ENCODE measurements at regions not wholly inside any gene's neighbourhood (a gene's known extent, or its start where the extent isn't known, plus 50 kb on each side); places are given as distances from the start of the nearest gene placed in this dataset.

DNA sequence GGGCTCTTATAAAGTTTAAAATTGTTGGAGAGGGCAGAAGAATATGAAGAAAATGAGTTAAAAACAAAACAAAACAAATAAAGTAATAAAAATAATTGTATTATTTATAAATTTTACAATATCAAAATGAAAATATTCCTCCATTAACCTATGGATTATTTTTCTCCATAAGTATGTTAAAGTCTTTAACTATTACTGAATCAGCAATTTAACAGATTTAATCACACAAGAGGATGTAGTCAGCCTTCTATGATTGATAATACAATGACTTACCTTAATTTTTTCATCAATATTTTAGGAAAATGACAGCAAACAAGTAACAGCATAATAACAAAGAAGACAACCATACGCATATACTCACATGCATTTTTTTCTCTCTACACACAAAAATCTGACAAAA lies 1195.3 kb upstream of the NUDT12 start (continued):
- TF ChIP-seq, protein P1, sequence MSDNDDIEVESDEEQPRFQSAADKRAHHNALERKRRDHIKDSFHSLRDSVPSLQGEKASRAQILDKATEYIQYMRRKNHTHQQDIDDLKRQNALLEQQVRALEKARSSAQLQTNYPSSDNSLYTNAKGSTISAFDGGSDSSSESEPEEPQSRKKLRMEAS (IDR thresholded peaks at IDR 0.05; ENCODE audit: low read depth): no peak
- no peak for TF ChIP-seq RAD21 (IDR thresholded peaks at IDR 0.05; ENCODE audit: low read length)
- no peak for TF ChIP-seq YY1 (IDR thresholded peaks at IDR 0.05; ENCODE audit: low read depth)
- no peak for TF ChIP-seq IRF3 (IDR thresholded peaks at IDR 0.05; ENCODE audit: low read depth, low read length)
- no peak for TF ChIP-seq FOSL2 (IDR thresholded peaks at IDR 0.05; ENCODE audit: borderline replicate concordance, low read depth)
- TF ChIP-seq EP300 (IDR thresholded peaks at IDR 0.05; ENCODE audit: borderline replicate concordance in 1 of 2, low read depth in 1 of 2, low read length in 1 of 2): no peak
- TF ChIP-seq GABPA (IDR thresholded peaks at IDR 0.05; ENCODE audit: low read depth): no peak
- TF ChIP-seq MEF2A (IDR thresholded peaks at IDR 0.05; ENCODE audit: borderline replicate concordance, low read depth): no peak
- no peak for TF ChIP-seq TAF1 (IDR thresholded peaks at IDR 0.05; ENCODE audit: borderline replicate concordance, low read depth, low read length)

DNA sequence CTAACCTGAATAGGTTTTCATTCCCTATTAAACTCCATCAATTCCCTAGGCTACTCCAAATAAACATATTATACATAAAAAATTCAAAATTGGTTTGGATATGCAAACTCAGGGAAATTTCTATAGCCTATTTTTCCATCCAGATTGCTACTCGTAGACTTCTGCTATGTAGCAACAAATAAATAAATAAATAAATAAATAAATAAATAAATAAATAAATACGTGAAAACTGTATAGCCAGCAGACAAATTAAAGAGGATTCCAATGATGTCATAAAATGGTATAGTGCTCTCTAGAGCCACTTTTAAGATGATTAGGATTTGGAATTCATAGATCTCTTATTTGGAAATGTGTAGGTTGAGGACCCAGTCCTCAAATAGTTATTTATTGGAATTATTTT lies 1193.2 kb upstream of the NUDT12 start:
- H3K36me3 ChIP-seq (replicated peaks in 1 of 2; ENCODE audit: control insufficient read depth in 1 of 2, insufficient read depth in 2 of 2, low read length in 1 of 2): no peaks in the 10 kb centered on the region
- 67% methylated on average over 2 of the region's 2 CpGs for WGBS (ENCODE audit: low lambda C conversion rate)
- no peak overlapping the region for H3K27ac ChIP-seq (ENCODE audit: low read depth in 2 of 2, low read length in 1 of 2)
- no peaks in the 10 kb centered on the region; a peak in 1 of 4 replicates for H3K4me1 ChIP-seq (ENCODE audit: control insufficient read depth in 1 of 2, insufficient read depth in 2 of 2, low read depth in 1 of 2, low read length in 1 of 2)
- H3K4me2 ChIP-seq: no peak overlapping the region
- no peaks in the 10 kb centered on the region for H3K9me2 ChIP-seq
- CTCF ChIA-PET: no interaction called here
- no peaks in the 10 kb centered on the region for H3K27me3 ChIP-seq (ENCODE audit: insufficient read depth)
- no peak overlapping the region for H2AFZ ChIP-seq (ENCODE audit: low read depth)
- DNase-seq: no peak
- no peaks in the 10 kb centered on the region for H4K20me1 ChIP-seq (ENCODE audit: insufficient read depth)
- POLR2A ChIA-PET: no interaction called here
- no peak overlapping the region for H3K4me3 ChIP-seq (ENCODE audit: low read depth in 2 of 2, low read length in 1 of 2)
- H3K79me2 ChIP-seq (ENCODE audit: insufficient read depth): no peaks in the 10 kb centered on the region
- H3K9ac ChIP-seq: no peak overlapping the region
- H3F3A ChIP-seq (replicated peaks; ENCODE audit: insufficient read depth): no peaks in the 10 kb centered on the region
- no peaks in the 10 kb centered on the region for H3K9me3 ChIP-seq
- TF ChIP-seq, protein P1 (IDR thresholded peaks at IDR 0.05; ENCODE audit: low read depth): no peak
- TF ChIP-seq RXRA (IDR thresholded peaks at IDR 0.05; ENCODE audit: borderline replicate concordance, low read depth) (no peak), GATA2 (CRISPR knock-in tag; IDR thresholded peaks at IDR 0.05) (no peak), NFIC (IDR thresholded peaks at IDR 0.05; ENCODE audit: borderline replicate concordance) (no peak), FOXJ3 (CRISPR knock-in tag; IDR thresholded peaks at IDR 0.05) (no peak), EZH2phosphoT487 (IDR thresholded peaks at IDR 0.05; ENCODE audit: borderline replicate concordance, low read depth) (no peak), USF1 (IDR thresholded peaks at IDR 0.05; ENCODE audit: borderline replicate concordance, low read depth) (no peak), TAF1 (IDR thresholded peaks at IDR 0.05; ENCODE audit: borderline replicate concordance, low read depth, low read length) (no peak), NRF1 (IDR thresholded peaks at IDR 0.05; ENCODE audit: low read depth, low read length) (no peak), CTCF (IDR thresholded peaks at IDR 0.05) (no peak), SMC3 (IDR thresholded peaks at IDR 0.05; ENCODE audit: low read depth, low read length) (no peak), POLR2AphosphoS5 (IDR thresholded peaks at IDR 0.05; ENCODE audit: low read depth, low read length) (no peak), IRF3 (IDR thresholded peaks at IDR 0.05; ENCODE audit: low read depth, low read length) (no peak), ELF1 (IDR thresholded peaks at IDR 0.05) (no peak)
- TF ChIP-seq, protein P2, sequence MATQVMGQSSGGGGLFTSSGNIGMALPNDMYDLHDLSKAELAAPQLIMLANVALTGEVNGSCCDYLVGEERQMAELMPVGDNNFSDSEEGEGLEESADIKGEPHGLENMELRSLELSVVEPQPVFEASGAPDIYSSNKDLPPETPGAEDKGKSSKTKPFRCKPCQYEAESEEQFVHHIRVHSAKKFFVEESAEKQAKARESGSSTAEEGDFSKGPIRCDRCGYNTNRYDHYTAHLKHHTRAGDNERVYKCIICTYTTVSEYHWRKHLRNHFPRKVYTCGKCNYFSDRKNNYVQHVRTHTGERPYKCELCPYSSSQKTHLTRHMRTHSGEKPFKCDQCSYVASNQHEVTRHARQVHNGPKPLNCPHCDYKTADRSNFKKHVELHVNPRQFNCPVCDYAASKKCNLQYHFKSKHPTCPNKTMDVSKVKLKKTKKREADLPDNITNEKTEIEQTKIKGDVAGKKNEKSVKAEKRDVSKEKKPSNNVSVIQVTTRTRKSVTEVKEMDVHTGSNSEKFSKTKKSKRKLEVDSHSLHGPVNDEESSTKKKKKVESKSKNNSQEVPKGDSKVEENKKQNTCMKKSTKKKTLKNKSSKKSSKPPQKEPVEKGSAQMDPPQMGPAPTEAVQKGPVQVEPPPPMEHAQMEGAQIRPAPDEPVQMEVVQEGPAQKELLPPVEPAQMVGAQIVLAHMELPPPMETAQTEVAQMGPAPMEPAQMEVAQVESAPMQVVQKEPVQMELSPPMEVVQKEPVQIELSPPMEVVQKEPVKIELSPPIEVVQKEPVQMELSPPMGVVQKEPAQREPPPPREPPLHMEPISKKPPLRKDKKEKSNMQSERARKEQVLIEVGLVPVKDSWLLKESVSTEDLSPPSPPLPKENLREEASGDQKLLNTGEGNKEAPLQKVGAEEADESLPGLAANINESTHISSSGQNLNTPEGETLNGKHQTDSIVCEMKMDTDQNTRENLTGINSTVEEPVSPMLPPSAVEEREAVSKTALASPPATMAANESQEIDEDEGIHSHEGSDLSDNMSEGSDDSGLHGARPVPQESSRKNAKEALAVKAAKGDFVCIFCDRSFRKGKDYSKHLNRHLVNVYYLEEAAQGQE (IDR thresholded peaks at IDR 0.05; ENCODE audit: low read depth, low read length): no peak
- TF ChIP-seq, protein P3, sequence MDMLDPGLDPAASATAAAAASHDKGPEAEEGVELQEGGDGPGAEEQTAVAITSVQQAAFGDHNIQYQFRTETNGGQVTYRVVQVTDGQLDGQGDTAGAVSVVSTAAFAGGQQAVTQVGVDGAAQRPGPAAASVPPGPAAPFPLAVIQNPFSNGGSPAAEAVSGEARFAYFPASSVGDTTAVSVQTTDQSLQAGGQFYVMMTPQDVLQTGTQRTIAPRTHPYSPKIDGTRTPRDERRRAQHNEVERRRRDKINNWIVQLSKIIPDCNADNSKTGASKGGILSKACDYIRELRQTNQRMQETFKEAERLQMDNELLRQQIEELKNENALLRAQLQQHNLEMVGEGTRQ (IDR thresholded peaks at IDR 0.05; ENCODE audit: borderline replicate concordance, low read depth, low read length): no peak
